UCSD-AML1 (cell line): ENCODE measurements at regions not wholly inside any gene's neighbourhood (a gene's known extent, or its start where the extent isn't known, plus 50 kb on each side); places are given as distances from the start of the nearest gene placed in this dataset.

Experiments
- DNase-seq: peaks from one replicate; lab custom pipeline; 2025; ENCODE audit not compliant: unreplicated experiment; lab: John Stamatoyannopoulos, UW

- DNase-seq = no peak
Measured at GRCh38 chr13:39279077-39279476, 240.8 kb downstream of the NHLRC3 start.

- DNase-seq = no peak
Measured at GRCh38 chr13:39281539-39282150, 243.4 kb downstream of the NHLRC3 start.

- DNase-seq = no peak
Measured at GRCh38 chr13:39282400-39282972, 244.2 kb downstream of the NHLRC3 start.

GRCh38 chr13:39283072-39283471 is 244.8 kb downstream of the NHLRC3 start:
- no peak for DNase-seq

- no peak for DNase-seq
Measured at GRCh38 chr13:39284801-39285388, 246.6 kb downstream of the NHLRC3 start.
